H1 (cell line): ENCODE measurements at regions not wholly inside any gene's neighbourhood (a gene's known extent, or its start where the extent isn't known, plus 50 kb on each side); places are given as distances from the start of the nearest gene placed in this dataset.

Experiments used
- CTCF ChIA-PET: fragments of 300-600 bp; sonication (Branson Sonifier 250); formaldehyde crosslinking; loops from one replicate; lab custom pipeline; 2021; ENCODE audit not compliant: partially characterized antibody; lab: Charles Lee
- POLR2A ChIA-PET: fragments of 300-600 bp; sonication (Branson Sonifier 250); formaldehyde crosslinking; loops from one replicate; lab custom pipeline; 2021; ENCODE audit warnings: inconsistent platforms; ENCODE audit not compliant: partially characterized antibody; lab: Charles Lee
- DNase-seq, 2 experiments: peaks; one replicate each; pipeline versions ENCODE4 v3.0.0 to v3.0.0-alpha.2; 2010 to 2022; ENCODE audit warnings: low spot score in 2 of 2, low read depth in 1 of 2, mixed read lengths in 1 of 2
- FAIRE-seq: peaks from 2 replicates; lab custom pipeline; 2011; peaks lifted over from hg19 to GRCh38; lab: Jason Lieb, UNC
- H2AFZ ChIP-seq: 2 replicates; pipeline ENCODE4 v1.8.1; 2012; ENCODE audit warnings: low read length, inconsistent platforms
- H2AK5ac ChIP-seq: 2 replicates; pipeline ENCODE4 v1.6.1; 2013; ENCODE audit warnings: low read depth, low read length
- H2BK120ac ChIP-seq: replicated peaks from 2 replicates; pipeline ENCODE3; 2013; ENCODE audit warnings: low read depth, low read length, inconsistent platforms
- H2BK12ac ChIP-seq: 2 replicates; pipeline ENCODE4 v1.6.1; 2013; ENCODE audit warnings: low read depth, low read length
- H2BK15ac ChIP-seq: 2 replicates; pipeline ENCODE4 v1.6.1; 2013; ENCODE audit warnings: low read length
- H2BK20ac ChIP-seq: 2 replicates; pipeline ENCODE4 v1.6.1; 2013; ENCODE audit warnings: low read length
- H2BK5ac ChIP-seq: 2 replicates; pipeline ENCODE4 v1.6.1; 2013; ENCODE audit warnings: low read depth, low read length
- H3K14ac ChIP-seq: 2 replicates; pipeline ENCODE4 v1.6.1; 2013; ENCODE audit warnings: inconsistent platforms; ENCODE audit not compliant: insufficient read length
- H3K18ac ChIP-seq: 2 replicates; pipeline ENCODE4 v1.6.1; 2013; ENCODE audit warnings: low read length; ENCODE audit errors: extremely low read depth
- H3K23ac ChIP-seq: 2 replicates; pipeline ENCODE4 v1.6.1; 2013; ENCODE audit warnings: inconsistent platforms; ENCODE audit not compliant: insufficient read length
- H3K23me2 ChIP-seq: 2 replicates; pipeline ENCODE4 v1.6.1; 2013; ENCODE audit warnings: low read depth, low read length
- H3K27ac ChIP-seq: 2 replicates; pipeline ENCODE4 v1.6.1; 2011; ENCODE audit warnings: low read depth, low read length, inconsistent platforms
- H3K27me3 ChIP-seq, 4 experiments: replicated peaks in 1 of 4; 1 replicate in 1 of 4; 2 replicates in 3 of 4; pipeline versions ENCODE4 v1.6.1 to v1.8.1; 2011 to 2013; ENCODE audit warnings: low read length in 3 of 4, mild to moderate bottlenecking in 3 of 4, inconsistent platforms in 2 of 4, mixed read lengths in 2 of 4, moderate library complexity in 1 of 4; ENCODE audit not compliant: control insufficient read depth in 3 of 4, insufficient read depth in 3 of 4; ENCODE audit errors: extremely low read depth in 1 of 4
- H3K36me3 ChIP-seq, 4 experiments: 2 replicates each; pipeline versions ENCODE4 v1.6.1 to v1.8.1; 2011 to 2013; ENCODE audit warnings: mild to moderate bottlenecking in 4 of 4, low read length in 3 of 4, moderate library complexity in 2 of 4, control low read depth in 1 of 4, inconsistent platforms in 1 of 4; ENCODE audit not compliant: insufficient read depth in 4 of 4, control insufficient read depth in 2 of 4
- H3K4ac ChIP-seq: replicated peaks from 2 replicates; pipeline ENCODE3; 2013; ENCODE audit warnings: low read length, low read depth, mixed read lengths, inconsistent platforms; ENCODE audit not compliant: insufficient read length
- H3K4me1 ChIP-seq, 4 experiments: replicated peaks in 1 of 4; 1 replicate in 1 of 4; 2 replicates in 3 of 4; pipeline versions ENCODE4 v1.6.1 to v1.8.1; 2011 to 2013; ENCODE audit warnings: low read length in 3 of 4, inconsistent platforms in 2 of 4, mixed read lengths in 1 of 4; ENCODE audit not compliant: insufficient read depth in 4 of 4, control insufficient read depth in 3 of 4
- H3K4me2 ChIP-seq, 2 experiments: 2 replicates each; pipeline versions ENCODE4 v1.6.1 to v1.8.1; 2011 to 2013; ENCODE audit warnings: low read depth in 2 of 2, low read length in 2 of 2, control low read depth in 1 of 2, inconsistent platforms in 1 of 2, mild to moderate bottlenecking in 1 of 2; ENCODE audit not compliant: insufficient read depth in 1 of 2
- H3K4me3 ChIP-seq, 4 experiments: fragments of 200-600, 300-600 bp in 1 of 4; sonication (generic), shearing (Covaris generic), sonication (Bioruptor Twin) in 1 of 4; 2 replicates each; pipeline versions ENCODE4 v1.5.1 to v1.8.1; 2011 to 2016; ENCODE audit warnings: low read length in 4 of 4, low read depth in 3 of 4, control low read depth in 2 of 4, inconsistent platforms in 2 of 4, mild to moderate bottlenecking in 2 of 4, mixed read lengths in 1 of 4, moderate library complexity in 1 of 4; ENCODE audit not compliant: insufficient read depth in 2 of 4; ENCODE audit errors: extremely low read depth in 1 of 4
- H3K56ac ChIP-seq: replicated peaks from 2 replicates; pipeline ENCODE3; 2013; ENCODE audit warnings: low read depth, mild to moderate bottlenecking, mixed read lengths, low read length, inconsistent platforms; ENCODE audit not compliant: insufficient read length
- H3K79me1 ChIP-seq: 2 replicates; pipeline ENCODE4 v1.6.1; 2013; ENCODE audit warnings: low read depth, low read length, control low read depth
- H3K79me2 ChIP-seq, 2 experiments: 2 replicates each; pipeline versions ENCODE4 v1.6.1 to v1.8.1; 2012 to 2013; ENCODE audit warnings: low read length in 2 of 2, mild to moderate bottlenecking in 2 of 2, inconsistent platforms in 1 of 2; ENCODE audit not compliant: insufficient read depth in 2 of 2, control insufficient read depth in 1 of 2
- H3K9ac ChIP-seq, 4 experiments: replicated peaks in 1 of 4; 1 replicate in 1 of 4; 2 replicates in 3 of 4; pipeline versions ENCODE4 v1.6.1 to v1.8.1; 2011 to 2013; ENCODE audit warnings: low read depth in 3 of 4, low read length in 3 of 4, control low read depth in 2 of 4, mild to moderate bottlenecking in 2 of 4, moderate library complexity in 2 of 4, inconsistent platforms in 1 of 4; ENCODE audit errors: extremely low read depth in 1 of 4
- H3K9me3 ChIP-seq, 2 experiments: 2 replicates each; pipeline versions ENCODE4 v1.6.1 to v1.8.1; 2012 to 2013; ENCODE audit warnings: mild to moderate bottlenecking in 2 of 2, moderate library complexity in 2 of 2, control low read depth in 1 of 2, inconsistent platforms in 1 of 2, low read depth in 1 of 2, low read length in 1 of 2, mixed read lengths in 1 of 2; ENCODE audit not compliant: insufficient read depth in 2 of 2
- H4K20me1 ChIP-seq, 2 experiments: replicated peaks in 1 of 2; 2 replicates each; pipeline versions ENCODE3 to v1.8.1; 2011 to 2013; ENCODE audit warnings: inconsistent platforms in 2 of 2, low read length in 2 of 2, mild to moderate bottlenecking in 1 of 2; ENCODE audit not compliant: insufficient read depth in 2 of 2, control insufficient read depth in 1 of 2
- H4K5ac ChIP-seq: 2 replicates; pipeline ENCODE4 v1.6.1; 2013; ENCODE audit warnings: low read length, low read depth, mixed read lengths, inconsistent platforms; ENCODE audit not compliant: insufficient read length
- H4K8ac ChIP-seq: 2 replicates; pipeline ENCODE4 v1.8.0; 2013; ENCODE audit warnings: mild to moderate bottlenecking, moderate library complexity, low read length, inconsistent platforms; ENCODE audit not compliant: insufficient read depth; ENCODE audit errors: extremely low read depth
- H4K91ac ChIP-seq: replicated peaks from 2 replicates; pipeline ENCODE3; 2013; ENCODE audit warnings: low read length, mixed read lengths, inconsistent platforms; ENCODE audit not compliant: insufficient read length
- CEBPB ChIP-seq: IDR thresholded peaks from 2 replicates; pipeline ENCODE4 v1.6.1; 2012; ENCODE audit warnings: low read depth, low read length
- CREB1 ChIP-seq: IDR thresholded peaks from 2 replicates; pipeline ENCODE4 v1.6.1; 2012; ENCODE audit warnings: inconsistent platforms
- CTCF ChIP-seq, 3 experiments: IDR thresholded peaks; 1 replicate in 2 of 3; 2 replicates in 1 of 3; pipeline versions ENCODE4 v1.5.1 to v1.6.1; 2011; ENCODE audit warnings: low read length in 3 of 3, mild to moderate bottlenecking in 3 of 3, inconsistent platforms in 2 of 3, low read depth in 1 of 3, moderate library complexity in 1 of 3; ENCODE audit not compliant: insufficient read depth in 1 of 3; ENCODE audit errors: control extremely low read depth in 1 of 3
- FOSL1 ChIP-seq: IDR thresholded peaks from 2 replicates; pipeline ENCODE4 v1.6.1; 2011; ENCODE audit warnings: mild to moderate bottlenecking, low read depth, low read length, moderate library complexity; ENCODE audit not compliant: insufficient read depth
- JUN ChIP-seq: IDR thresholded peaks from 2 replicates; pipeline ENCODE4 v1.6.1; 2011; ENCODE audit warnings: low read depth, mild to moderate bottlenecking, improper control_type of control experiment, low read length
- MAFK ChIP-seq: IDR thresholded peaks from 2 replicates; pipeline ENCODE4 v1.6.1; 2012; ENCODE audit warnings: low read depth, mild to moderate bottlenecking, improper control_type of control experiment, low read length
- SAP30 ChIP-seq: fragments of 300-600 bp; sonication (generic); IDR thresholded peaks from 2 replicates; pipeline ENCODE4 v1.7.1; 2012; ENCODE audit warnings: low read length, moderate library complexity, mild to moderate bottlenecking, inconsistent platforms; ENCODE audit not compliant: insufficient read depth, insufficient replicate concordance
- YY1 ChIP-seq: IDR thresholded peaks from 2 replicates; pipeline ENCODE4 v1.6.1; 2011; ENCODE audit warnings: low read depth, mild to moderate bottlenecking, low read length
- WGBS, 2 experiments: shearing (Covaris generic) in 1 of 2; methylation state at CpG; one replicate each; pipeline versions ENCODE4 v1.1.6 to v1.1.7; 2013 to 2015; ENCODE audit warnings: low lambda C conversion rate in 2 of 2, mixed read lengths in 2 of 2, inconsistent platforms in 1 of 2, low coverage in 1 of 2, missing lambda C conversion rate in 1 of 2; ENCODE audit not compliant: insufficient replicate concordance in 2 of 2, insufficient coverage in 1 of 2, insufficient read length in 1 of 2; ENCODE audit errors: extremely low coverage in 1 of 2, missing lambda C conversion rate in 1 of 2; 5-methylcytosine and 5-hydroxymethylcytosine counted together
- TF ChIP-seq, protein P1 (sequence below): IDR thresholded peaks from 2 replicates; pipeline ENCODE4 v1.6.1; 2012; ENCODE audit warnings: inconsistent platforms

- Histone ChIP-seq H3K27me3 (no peaks in the 10 kb centered on the region; a peak in 2 of 7 replicates), H3K23ac (no peak overlapping the region), H3K9me3 (no peaks in the 10 kb centered on the region), H4K91ac (no peak overlapping the region), H2AFZ (peak overlapping the region; percentile 96), H3K27ac (no peak overlapping the region), H2BK15ac (no peak overlapping the region), H3K18ac (no peak overlapping the region; the same call in 1 of the 2 replicates), H4K8ac (peak overlapping the region; percentile 45; the same call in 1 of the 2 replicates), H2AK5ac (no peak overlapping the region), H2BK5ac (no peak overlapping the region; the same call in 1 of the 2 replicates), H3K79me1 (no peaks in the 10 kb centered on the region), H3K4me1 (no peaks in the 10 kb centered on the region), H2BK12ac (no peak overlapping the region), H2BK120ac (no peak overlapping the region), H3K4ac (no peak overlapping the region), H3K14ac (no peak overlapping the region), H3K23me2 (no peaks in the 10 kb centered on the region; the same call in 1 of the 2 replicates), H2BK20ac (no peak overlapping the region), H3K56ac (no peak overlapping the region), H3K36me3 (no peaks in the 10 kb centered on the region), H3K79me2 (no peaks in the 10 kb centered on the region), H3K9ac (0 out of 7 replicates have a peak overlapping the region, but pooled peaks of 1 of the 4 experiments have one; percentile 9), H4K20me1 (no peaks in the 10 kb centered on the region), H3K4me3 (peak overlapping the region; percentile 32 to 57 (median 35); a peak in 7 of 8 replicates), H4K5ac (peak overlapping the region; percentile 51), H3K4me2 (peak overlapping the region; percentile 64 to 68)
- peak in 1 of 2 experiments; percentile 62 for DNase-seq
- no peak for FAIRE-seq
- 20% methylated on average over 46 of the region's 47 CpGs; no CpG with 5 or more reads in 1 of the 2 experiments for WGBS, 2 experiments
- ChIA-PET POLR2A (no interaction called here), CTCF (interaction anchor here (1.1 to 2.4 kb wide), 2 partner anchors 16 to 104 kb away, joined by 4 to 7 read pairs; no protein-coding TSS in a partner anchor)
- TF ChIP-seq JUN: no peak
- TF ChIP-seq YY1: no peak
- no peak for TF ChIP-seq FOSL1
- no peak for TF ChIP-seq SAP30
- no peak for TF ChIP-seq CEBPB
- TF ChIP-seq MAFK: no peak
- TF ChIP-seq CREB1: no peak
- TF ChIP-seq, protein P1, sequence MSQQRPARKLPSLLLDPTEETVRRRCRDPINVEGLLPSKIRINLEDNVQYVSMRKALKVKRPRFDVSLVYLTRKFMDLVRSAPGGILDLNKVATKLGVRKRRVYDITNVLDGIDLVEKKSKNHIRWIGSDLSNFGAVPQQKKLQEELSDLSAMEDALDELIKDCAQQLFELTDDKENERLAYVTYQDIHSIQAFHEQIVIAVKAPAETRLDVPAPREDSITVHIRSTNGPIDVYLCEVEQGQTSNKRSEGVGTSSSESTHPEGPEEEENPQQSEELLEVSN: peak; percentile 44; the same call in 1 of the 2 replicates
- no peak for TF ChIP-seq CTCF (IDR thresholded peaks at IDR 0.05; ENCODE audit: control extremely low read depth in 1 of 3, insufficient read depth in 1 of 3, low read depth in 1 of 3, low read length in 3 of 3)
These were observed 75.4 kb upstream of the PDSS1 start for GRCh38 chr10:26621889-26622711.
